CD14-positive monocyte (primary cell): ENCODE measurements at regions not wholly inside any gene's neighbourhood (a gene's known extent, or its start where the extent isn't known, plus 50 kb on each side); places are given as distances from the start of the nearest gene placed in this dataset.
A peak's percentile ranks its signal among the peaks of the same experiment; 100 is the strongest.

ENCODE experiments used
- DNase-seq, 3 donors: peaks; one replicate each; pipeline ENCODE4 v3.0.0-alpha.2; 2011 to 2022
- H2AFZ ChIP-seq: 2 replicates; pipeline ENCODE4 v1.6.0; 2012; ENCODE audit warnings: mild to moderate bottlenecking, low read depth, low read length, inconsistent platforms; ENCODE audit not compliant: insufficient read depth, poor library complexity, severe bottlenecking
- H3K27ac ChIP-seq, 2 donors: 1 replicate in 1 of 2; 2 replicates in 1 of 2; pipeline ENCODE4 v1.5.1; 2012 to 2013; ENCODE audit warnings: low read length in 2 of 2, control low read depth in 1 of 2, inconsistent platforms in 1 of 2, low read depth in 1 of 2, mild to moderate bottlenecking in 1 of 2
- H3K27me3 ChIP-seq, 2 donors: one replicate each; pipeline versions ENCODE4 v1.6.0 to v1.6.1; 2011 to 2013; ENCODE audit warnings: low read length in 2 of 2; ENCODE audit not compliant: control insufficient read depth in 2 of 2, insufficient read depth in 2 of 2
- H3K36me3 ChIP-seq, 2 donors: replicated peaks in 1 of 2; 1 replicate in 1 of 2; 2 replicates in 1 of 2; pipeline versions ENCODE4 v1.5.1 to v1.6.1; 2012 to 2013; ENCODE audit warnings: low read length in 2 of 2, control low read depth in 1 of 2, inconsistent platforms in 1 of 2, mild to moderate bottlenecking in 1 of 2; ENCODE audit not compliant: insufficient read depth in 2 of 2, control insufficient read depth in 1 of 2
- H3K4me1 ChIP-seq, 2 donors: 1 replicate in 1 of 2; 2 replicates in 1 of 2; pipeline versions ENCODE4 v1.5.1 to v1.6.1; 2012 to 2013; ENCODE audit warnings: low read length in 2 of 2, control low read depth in 1 of 2, inconsistent platforms in 1 of 2, mild to moderate bottlenecking in 1 of 2, moderate library complexity in 1 of 2; ENCODE audit not compliant: insufficient read depth in 2 of 2, control insufficient read depth in 1 of 2
- H3K4me2 ChIP-seq: replicated peaks from 2 replicates; pipeline ENCODE3; 2012; ENCODE audit warnings: low read length, moderate library complexity, mild to moderate bottlenecking; ENCODE audit not compliant: poor library complexity, severe bottlenecking; ENCODE audit errors: extremely low read depth
- H3K4me3 ChIP-seq, 3 experiments: fragments of 200-600 bp in 1 of 3; sonication (generic) in 1 of 3; replicated peaks in 1 of 3; 1 replicate in 2 of 3; 2 replicates in 1 of 3; pipeline ENCODE4 v1.5.1; 2011 to 2013; ENCODE audit warnings: low read length in 3 of 3, mild to moderate bottlenecking in 3 of 3, control low read depth in 2 of 3, low read depth in 2 of 3, inconsistent platforms in 1 of 3, moderate library complexity in 1 of 3
- H3K79me2 ChIP-seq: 2 replicates; pipeline ENCODE4 v1.6.0; 2012; ENCODE audit warnings: mild to moderate bottlenecking, control low read depth, inconsistent platforms, low read length, moderate library complexity; ENCODE audit not compliant: insufficient read depth
- H3K9ac ChIP-seq: 2 replicates; pipeline ENCODE4 v1.6.0; 2017; ENCODE audit warnings: low read length, mild to moderate bottlenecking; ENCODE audit not compliant: insufficient read depth, poor library complexity, severe bottlenecking
- H3K9me3 ChIP-seq, 2 donors: replicated peaks in 1 of 2; 1 replicate in 1 of 2; 2 replicates in 1 of 2; pipeline versions ENCODE4 v1.5.1 to v1.6.1; 2012 to 2013; ENCODE audit warnings: low read length in 2 of 2, control low read depth in 1 of 2; ENCODE audit not compliant: control insufficient read depth in 1 of 2, insufficient read depth in 1 of 2
- H4K20me1 ChIP-seq: 2 replicates; pipeline ENCODE4 v1.6.0; 2012; ENCODE audit warnings: mild to moderate bottlenecking, low read length, control low read depth, moderate library complexity; ENCODE audit not compliant: insufficient read depth
- H3K27ac Mint-ChIP-seq, 7 donors: one replicate each; pipeline ENCODE4 v1.8.0; 2020; ENCODE audit warnings: mild to moderate bottlenecking in 7 of 7, mixed read lengths in 7 of 7, moderate library complexity in 6 of 7, inconsistent platforms in 2 of 7
- H3K27me3 Mint-ChIP-seq, 3 donors: one replicate each; pipeline ENCODE4 v1.8.0; 2021 to 2022; ENCODE audit warnings: low read depth in 3 of 3, mild to moderate bottlenecking in 3 of 3, mixed read lengths in 3 of 3, moderate library complexity in 3 of 3, inconsistent platforms in 1 of 3
- H3K36me3 Mint-ChIP-seq, 2 donors: one replicate each; pipeline ENCODE4 v1.8.0; 2020; ENCODE audit warnings: mixed read lengths in 2 of 2, inconsistent platforms in 1 of 2, mild to moderate bottlenecking in 1 of 2
- H3K4me1 Mint-ChIP-seq: one replicate; pipeline ENCODE4 v1.8.0; 2020; ENCODE audit warnings: mild to moderate bottlenecking, mixed read lengths
- H3K4me3 Mint-ChIP-seq, 2 donors: one replicate each; pipeline ENCODE4 v1.8.0; 2020; ENCODE audit warnings: mild to moderate bottlenecking in 2 of 2, mixed read lengths in 2 of 2, moderate library complexity in 1 of 2
- H3K9me3 Mint-ChIP-seq, 7 donors: one replicate each; pipeline ENCODE4 v1.8.0; 2020 to 2022; ENCODE audit warnings: mixed read lengths in 7 of 7, mild to moderate bottlenecking in 6 of 7, moderate library complexity in 6 of 7, inconsistent platforms in 2 of 7
- CTCF ChIP-seq: fragments of 200-600 bp; IDR thresholded peaks from one replicate; pipeline ENCODE4 v1.8.0; 2022; ENCODE audit warnings: antibody characterized with exemption, mild to moderate bottlenecking
- WGBS: methylation state at CpG from one replicate; pipeline ENCODE4 v1.1.5; 2013; ENCODE audit warnings: missing lambda C conversion rate; ENCODE audit not compliant: insufficient coverage; 5-methylcytosine and 5-hydroxymethylcytosine counted together
- intact Hi-C, 2 donors: fragments of 100-400 bp; cut with micrococcal nuclease; formaldehyde crosslinking; loops; one replicate each; pipeline versions ENCODE4 v1.15.0 to v1.15.1; 2023

GRCh38 chrX:150161193-150161592 is 201.9 kb upstream of the MAMLD1 start:
- no peak for TF ChIP-seq CTCF
- Histone ChIP-seq H3K79me2 (no peaks in the 10 kb centered on the region), H3K4me2 (no peak overlapping the region), H2AFZ (no peak overlapping the region), H3K9ac (no peak overlapping the region), H4K20me1 (no peaks in the 10 kb centered on the region), H3K9me3 (no peaks in the 10 kb centered on the region), H3K4me3 (no peak overlapping the region), H3K36me3 (no peaks in the 10 kb centered on the region), H3K27ac (no peak overlapping the region), H3K4me1 (no peaks in the 10 kb centered on the region), H3K27me3 (no peaks in the 10 kb centered on the region)
- no peak overlapping the region for H3K27ac Mint-ChIP-seq
- peak; percentile 7 to 17 (median 10) for DNase-seq
- H3K4me3 Mint-ChIP-seq: no peak overlapping the region
- peaks cover 0 to 5% (median 2%) of the 10 kb centered on the region in 3 donors for H3K27me3 Mint-ChIP-seq
- intact Hi-C loops: no loop called here
- H3K36me3 Mint-ChIP-seq: no peaks in the 10 kb centered on the region
- H3K4me1 Mint-ChIP-seq: no peaks in the 10 kb centered on the region
- no CpG with 5 or more reads among the region's 1 CpG for WGBS
- H3K9me3 Mint-ChIP-seq: peaks cover 0 to 1% (median 0%) of the 10 kb centered on the region in 7 donors

- no peak overlapping the region for H3K4me3 Mint-ChIP-seq
- Histone ChIP-seq H3K27ac (no peak overlapping the region), H3K36me3 (no peaks in the 10 kb centered on the region), H2AFZ (no peak overlapping the region), H4K20me1 (no peaks in the 10 kb centered on the region), H3K4me2 (no peak overlapping the region), H3K4me3 (no peak overlapping the region), H3K4me1 (no peaks in the 10 kb centered on the region), H3K9ac (no peak overlapping the region), H3K79me2 (no peaks in the 10 kb centered on the region), H3K27me3 (no peaks in the 10 kb centered on the region), H3K9me3 (no peaks in the 10 kb centered on the region)
- intact Hi-C loops: no loop called here
- H3K27me3 Mint-ChIP-seq: peaks cover 0 to 5% (median 2%) of the 10 kb centered on the region in 3 donors
- no peaks in the 10 kb centered on the region for H3K4me1 Mint-ChIP-seq
- WGBS: 95% methylated on average over 4 of the region's 4 CpGs
- DNase-seq: peak in 1 of 3 donors; percentile 10
- no peak overlapping the region for H3K27ac Mint-ChIP-seq
- TF ChIP-seq CTCF: no peak
- H3K9me3 Mint-ChIP-seq: peaks cover 0 to 1% (median 0%) of the 10 kb centered on the region in 7 donors
- no peaks in the 10 kb centered on the region for H3K36me3 Mint-ChIP-seq
Observed at GRCh38 chrX:150162141-150162540, 201.0 kb upstream of the MAMLD1 start.
